ENCODE measurements at regions not wholly inside any gene's neighbourhood (a gene's known extent, or its start where the extent isn't known, plus 50 kb on each side); places are given as distances from the start of the nearest gene placed in this dataset.

GRCh38 chr5:85893996-85894395, 723.7 kb upstream of the COX7C start:
- no peaks in the 10 kb centered on the region for H3K79me2 ChIP-seq (ENCODE audit: insufficient read depth, low read length)
- H3K4me1 ChIP-seq (ENCODE audit: insufficient read depth, low read length, poor library complexity, severe bottlenecking) = no peaks in the 10 kb centered on the region
- H2AFZ ChIP-seq (ENCODE audit: low read length) = no peak overlapping the region
- H3K9me3 ChIP-seq (ENCODE audit: insufficient read depth, low read depth, low read length) = no peaks in the 10 kb centered on the region
- no peaks in the 10 kb centered on the region for H3K9me2 ChIP-seq (replicated peaks; ENCODE audit: low read depth, low read length)
- H3K36me3 ChIP-seq (ENCODE audit: insufficient read depth, low read length) = no peaks in the 10 kb centered on the region
- no peak overlapping the region for H3K4me2 ChIP-seq (ENCODE audit: low read depth, low read length, poor library complexity, severe bottlenecking)
- H3K27me3 ChIP-seq (ENCODE audit: insufficient read depth, low read length, poor library complexity, severe bottlenecking) = no peaks in the 10 kb centered on the region
- H3K4me3 ChIP-seq (ENCODE audit: low read length, poor library complexity, severe bottlenecking) = no peak overlapping the region
- no peak for TF ChIP-seq CTCF (conservative IDR thresholded peaks at IDR 0.05; ENCODE audit: low read length)
- TF ChIP-seq EZH2phosphoT487 (IDR thresholded peaks at IDR 0.05; ENCODE audit: borderline replicate concordance) = no peak
- no peaks in the 10 kb centered on the region for H4K20me1 ChIP-seq (ENCODE audit: insufficient read depth, low read length, poor library complexity, severe bottlenecking)
- H3K9ac ChIP-seq (ENCODE audit: low read depth, low read length, poor library complexity, severe bottlenecking) = no peak overlapping the region
- H3F3A ChIP-seq (ENCODE audit: low read depth) = no peaks in the 10 kb centered on the region

GRCh38 chr5:85896514-85896913, 721.2 kb upstream of the COX7C start:
- H3K79me2 ChIP-seq (ENCODE audit: insufficient read depth, low read length) = no peaks in the 10 kb centered on the region
- H3K36me3 ChIP-seq (ENCODE audit: insufficient read depth, low read length) = no peaks in the 10 kb centered on the region
- no peak overlapping the region for H3K4me3 ChIP-seq (ENCODE audit: low read length, poor library complexity, severe bottlenecking)
- no peak for TF ChIP-seq CTCF (conservative IDR thresholded peaks at IDR 0.05; ENCODE audit: low read length)
- no peak for TF ChIP-seq EZH2phosphoT487 (IDR thresholded peaks at IDR 0.05; ENCODE audit: borderline replicate concordance)
- H4K20me1 ChIP-seq (ENCODE audit: insufficient read depth, low read length, poor library complexity, severe bottlenecking) = no peaks in the 10 kb centered on the region
- H3K27me3 ChIP-seq (ENCODE audit: insufficient read depth, low read length, poor library complexity, severe bottlenecking) = no peaks in the 10 kb centered on the region
- no peak overlapping the region for H3K9ac ChIP-seq (ENCODE audit: low read depth, low read length, poor library complexity, severe bottlenecking)
- H3K9me2 ChIP-seq (replicated peaks; ENCODE audit: low read depth, low read length) = no peaks in the 10 kb centered on the region
- H3K9me3 ChIP-seq (ENCODE audit: insufficient read depth, low read depth, low read length) = no peaks in the 10 kb centered on the region
- no peaks in the 10 kb centered on the region for H3F3A ChIP-seq (ENCODE audit: low read depth)
- no peaks in the 10 kb centered on the region for H3K4me1 ChIP-seq (ENCODE audit: insufficient read depth, low read length, poor library complexity, severe bottlenecking)
- H3K4me2 ChIP-seq (ENCODE audit: low read depth, low read length, poor library complexity, severe bottlenecking) = no peak overlapping the region
- H2AFZ ChIP-seq (ENCODE audit: low read length) = no peak overlapping the region

- H3K9me3 ChIP-seq (ENCODE audit: insufficient read depth, low read depth, low read length) = no peaks in the 10 kb centered on the region
- no peaks in the 10 kb centered on the region for H3F3A ChIP-seq (ENCODE audit: low read depth)
- H3K4me3 ChIP-seq (ENCODE audit: low read length, poor library complexity, severe bottlenecking) = no peak overlapping the region
- TF ChIP-seq EZH2phosphoT487 (IDR thresholded peaks at IDR 0.05; ENCODE audit: borderline replicate concordance) (no peak), CTCF (conservative IDR thresholded peaks at IDR 0.05; ENCODE audit: low read length) (no peak)
- H3K9ac ChIP-seq (ENCODE audit: low read depth, low read length, poor library complexity, severe bottlenecking) = no peak overlapping the region
- H3K27me3 ChIP-seq (ENCODE audit: insufficient read depth, low read length, poor library complexity, severe bottlenecking) = no peaks in the 10 kb centered on the region
- H4K20me1 ChIP-seq (ENCODE audit: insufficient read depth, low read length, poor library complexity, severe bottlenecking) = no peaks in the 10 kb centered on the region
- no peaks in the 10 kb centered on the region for H3K4me1 ChIP-seq (ENCODE audit: insufficient read depth, low read length, poor library complexity, severe bottlenecking)
- no peaks in the 10 kb centered on the region for H3K36me3 ChIP-seq (ENCODE audit: insufficient read depth, low read length)
- no peaks in the 10 kb centered on the region for H3K79me2 ChIP-seq (ENCODE audit: insufficient read depth, low read length)
- no peaks in the 10 kb centered on the region for H3K9me2 ChIP-seq (replicated peaks; ENCODE audit: low read depth, low read length)
- H3K4me2 ChIP-seq (ENCODE audit: low read depth, low read length, poor library complexity, severe bottlenecking) = no peak overlapping the region
- H2AFZ ChIP-seq (ENCODE audit: low read length) = no peak overlapping the region
Measured at GRCh38 chr5:85906460-85906859, 711.3 kb upstream of the COX7C start.

All from Loucy (cell line).